IMR-90 (cell line): ENCODE measurements at regions not wholly inside any gene's neighbourhood (a gene's known extent, or its start where the extent isn't known, plus 50 kb on each side); places are given as distances from the start of the nearest gene placed in this dataset.

Experiments used
- ATAC-seq: fragments of 200-7000 bp; cut with Tn5 transposase; 2 replicates; pipeline ENCODE4 v1.9.1; 2020; ENCODE audit warnings: low read depth, mild to moderate bottlenecking, moderate library complexity
- BruUV-seq: library from RNA; stranded (reverse); fragments of 400-500 nt; replicated peaks from 2 replicates; lab custom pipeline; 2021; lab: Mats Ljungman, UMichigan
- CTCF ChIA-PET: fragments of 300-600 bp; formaldehyde crosslinking; extraction: SDS; loops from one replicate; lab custom pipeline; 2021; ENCODE audit warnings: antibody characterized with exemption; lab: Yijun Ruan, JAX
- POLR2A ChIA-PET: fragments of 300-600 bp; sonication (Branson Sonifier 250); formaldehyde crosslinking; loops from one replicate; lab custom pipeline; 2022; ENCODE audit warnings: antibody characterized with exemption; ENCODE audit not compliant: unreplicated experiment; lab: Charles Lee
- DNase-seq: peaks from one replicate; pipeline ENCODE4 v3.0.0; 2013
- H2AFZ ChIP-seq: replicated peaks from 2 replicates; pipeline ENCODE3; 2013; ENCODE audit warnings: low read length, mild to moderate bottlenecking; ENCODE audit not compliant: poor library complexity
- H2AK5ac ChIP-seq: 2 replicates; pipeline ENCODE4 v1.6.1; 2013; ENCODE audit warnings: low read depth, low read length, inconsistent platforms
- H2AK9ac ChIP-seq: replicated peaks from 2 replicates; pipeline ENCODE3; 2013; ENCODE audit warnings: mild to moderate bottlenecking, low read depth, low read length, moderate library complexity; ENCODE audit not compliant: poor library complexity
- H2BK120ac ChIP-seq: 2 replicates; pipeline ENCODE4 v1.6.1; 2013; ENCODE audit warnings: low read depth, low read length, inconsistent platforms
- H2BK15ac ChIP-seq: 3 replicates; pipeline ENCODE4 v1.6.1; 2013; ENCODE audit warnings: low read depth, low read length, inconsistent platforms
- H2BK20ac ChIP-seq: 2 replicates; pipeline ENCODE4 v1.6.1; 2013; ENCODE audit warnings: low read depth, mild to moderate bottlenecking, inconsistent platforms, low read length, moderate library complexity
- H2BK5ac ChIP-seq: 2 replicates; pipeline ENCODE4 v1.6.1; 2013; ENCODE audit warnings: mild to moderate bottlenecking, low read depth, low read length, inconsistent platforms; ENCODE audit not compliant: poor library complexity, severe bottlenecking
- H3K14ac ChIP-seq: replicated peaks from 2 replicates; pipeline ENCODE4 v1.6.1; 2013; ENCODE audit warnings: low read depth, low read length, inconsistent platforms
- H3K18ac ChIP-seq: 2 replicates; pipeline ENCODE4 v1.6.1; 2013; ENCODE audit warnings: low read depth, low read length, control low read depth
- H3K23ac ChIP-seq: 2 replicates; pipeline ENCODE4 v1.6.1; 2013; ENCODE audit warnings: low read depth, low read length, inconsistent platforms
- H3K27ac ChIP-seq: 2 replicates; pipeline ENCODE4 v1.5.1; 2013; ENCODE audit warnings: mild to moderate bottlenecking, control low read depth, low read length; ENCODE audit not compliant: insufficient read depth
- H3K27me3 ChIP-seq: 2 replicates; pipeline ENCODE4 v1.6.1; 2013; ENCODE audit warnings: low read length; ENCODE audit not compliant: control insufficient read depth, insufficient read depth
- H3K36me3 ChIP-seq: 2 replicates; pipeline ENCODE4 v1.6.1; 2013; ENCODE audit warnings: low read length, mixed read lengths; ENCODE audit not compliant: control insufficient read depth, insufficient read depth
- H3K4ac ChIP-seq: 2 replicates; pipeline ENCODE4 v1.6.1; 2013; ENCODE audit warnings: low read depth, low read length, inconsistent platforms
- H3K4me1 ChIP-seq: 2 replicates; pipeline ENCODE4 v1.6.1; 2013; ENCODE audit warnings: low read length, mixed read lengths; ENCODE audit not compliant: control insufficient read depth, insufficient read depth
- H3K4me2 ChIP-seq: 2 replicates; pipeline ENCODE4 v1.6.1; 2013; ENCODE audit warnings: low read depth, mild to moderate bottlenecking, control low read depth, low read length, moderate library complexity
- H3K4me3 ChIP-seq: 2 replicates; pipeline ENCODE4 v1.5.1; 2013; ENCODE audit warnings: low read depth, mild to moderate bottlenecking, control low read depth, low read length, moderate library complexity; ENCODE audit not compliant: insufficient read depth
- H3K56ac ChIP-seq: 2 replicates; pipeline ENCODE4 v1.6.1; 2013; ENCODE audit warnings: low read length, inconsistent platforms; ENCODE audit not compliant: insufficient read depth; ENCODE audit errors: extremely low read depth
- H3K79me1 ChIP-seq, 2 experiments: 2 replicates each; pipeline ENCODE4 v1.6.1; 2013; ENCODE audit warnings: low read length in 2 of 2, inconsistent platforms in 1 of 2, low read depth in 1 of 2
- H3K9ac ChIP-seq: 2 replicates; pipeline ENCODE4 v1.6.1; 2013; ENCODE audit warnings: low read depth, low read length, control low read depth
- H3K9me1 ChIP-seq: 2 replicates; pipeline ENCODE4 v1.6.1; 2013; ENCODE audit warnings: low read length, inconsistent platforms; ENCODE audit not compliant: insufficient read depth
- H3K9me3 ChIP-seq: 2 replicates; pipeline ENCODE4 v1.6.1; 2013; ENCODE audit warnings: low read length; ENCODE audit not compliant: control insufficient read depth, insufficient read depth
- H4K20me1 ChIP-seq: 2 replicates; pipeline ENCODE4 v1.6.1; 2013; ENCODE audit warnings: low read length, inconsistent platforms; ENCODE audit not compliant: insufficient read depth
- H4K5ac ChIP-seq: 2 replicates; pipeline ENCODE4 v1.6.1; 2013; ENCODE audit warnings: mild to moderate bottlenecking, low read depth, low read length, control low read depth
- H4K8ac ChIP-seq, 2 experiments: 2 replicates each; pipeline ENCODE4 v1.6.1; 2013; ENCODE audit warnings: low read depth in 2 of 2, low read length in 2 of 2, control low read depth in 1 of 2, inconsistent platforms in 1 of 2
- H4K91ac ChIP-seq: 2 replicates; pipeline ENCODE4 v1.6.1; 2013; ENCODE audit warnings: low read depth, low read length, inconsistent platforms; ENCODE audit not compliant: insufficient read depth
- BHLHE40 ChIP-seq: fragments of 150-350 bp; IDR thresholded peaks from 2 replicates; pipeline ENCODE4 v1.6.1; 2016; ENCODE audit warnings: mild to moderate bottlenecking, low read depth, low read length
- CEBPB ChIP-seq: IDR thresholded peaks from 2 replicates; pipeline ENCODE4 v1.6.1; 2012; ENCODE audit warnings: low read depth, low read length, improper control_type of control experiment
- CHD1 ChIP-seq: IDR thresholded peaks from 2 replicates; pipeline ENCODE4 v1.6.1; 2012; ENCODE audit warnings: low read depth, low read length, improper control_type of control experiment
- FOS ChIP-seq: fragments of 150-350 bp; IDR thresholded peaks from 2 replicates; pipeline ENCODE4 v1.6.1; 2016; ENCODE audit warnings: low read depth, low read length
- MAFK ChIP-seq: IDR thresholded peaks from 2 replicates; pipeline ENCODE4 v1.6.1; 2012; ENCODE audit warnings: low read depth, low read length, improper control_type of control experiment
- MAZ ChIP-seq: IDR thresholded peaks from 2 replicates; pipeline ENCODE4 v1.6.1; 2012; ENCODE audit warnings: low read depth, mild to moderate bottlenecking, low read length, improper control_type of control experiment, moderate library complexity, borderline replicate concordance
- MXI1 ChIP-seq: IDR thresholded peaks from 2 replicates; pipeline ENCODE4 v1.6.1; 2012; ENCODE audit warnings: low read depth, mild to moderate bottlenecking, low read length, moderate library complexity, borderline replicate concordance
- NFE2L2 ChIP-seq: fragments of 150-350 bp; IDR thresholded peaks from 2 replicates; pipeline ENCODE4 v1.6.1; 2016; ENCODE audit warnings: low read depth, mild to moderate bottlenecking, low read length
- POLR2A ChIP-seq: IDR thresholded peaks from 2 replicates; pipeline ENCODE4 v1.6.1; 2012; ENCODE audit warnings: mild to moderate bottlenecking, low read depth, low read length
- RAD21 ChIP-seq: IDR thresholded peaks from 2 replicates; pipeline ENCODE4 v1.6.1; 2012; ENCODE audit warnings: low read length, improper control_type of control experiment
- RCOR1 ChIP-seq: IDR thresholded peaks from 2 replicates; pipeline ENCODE4 v1.6.1; 2012; ENCODE audit warnings: mild to moderate bottlenecking, low read length, improper control_type of control experiment; ENCODE audit not compliant: insufficient replicate concordance
- RFX5 ChIP-seq: IDR thresholded peaks from 2 replicates; pipeline ENCODE4 v1.8.0; 2012; ENCODE audit warnings: low read depth, mild to moderate bottlenecking, low read length, moderate library complexity
- SMC3 ChIP-seq: fragments of 150-350 bp; IDR thresholded peaks from 2 replicates; pipeline ENCODE4 v1.6.1; 2016; ENCODE audit warnings: low read depth, mild to moderate bottlenecking, antibody characterized with exemption, low read length, moderate library complexity
- WGBS, 2 experiments: methylation state at CpG; one replicate each; pipeline versions ENCODE4 v1.1.5 to v1.1.7; 2013; ENCODE audit warnings: missing lambda C conversion rate in 2 of 2; ENCODE audit not compliant: insufficient read length in 1 of 2; ENCODE audit errors: extremely low coverage in 2 of 2; 5-methylcytosine and 5-hydroxymethylcytosine counted together
- dilution Hi-C: fragments of 300-500 bp; cut with HindIII; formaldehyde crosslinking; loops from one replicate; pipeline ENCODE4 v1.14.3; 2018; ENCODE audit warnings: low sequenced_read_pairs; ENCODE audit not compliant: unreplicated experiment
- in situ Hi-C: fragments of 300-500 bp; cut with MboI; formaldehyde crosslinking; loops from 3 replicates; pipeline ENCODE4 v1.14.3; 2019; ENCODE audit warnings: low sequenced_read_pairs, inconsistent platforms, mixed read lengths
- intact Hi-C: fragments of 100-400 bp; cut with micrococcal nuclease; formaldehyde crosslinking; loops from 2 replicates; pipeline ENCODE4 v1.10.0; 2022
- TF ChIP-seq, protein P1 (sequence below): conservative IDR thresholded peaks from 2 replicates; pipeline ENCODE4 v1.5.1; 2012; ENCODE audit warnings: mild to moderate bottlenecking, low read depth, low read length, improper control_type of control experiment
- TF ChIP-seq, protein P2 (sequence below): fragments of 150-350 bp; IDR thresholded peaks from 2 replicates; pipeline ENCODE4 v1.6.1; 2017; ENCODE audit warnings: mild to moderate bottlenecking, antibody characterized with exemption, low read length, low read depth
- TF ChIP-seq, protein P3 (sequence below): fragments of 150-350 bp; IDR thresholded peaks from 2 replicates; pipeline ENCODE4 v1.6.1; 2016; ENCODE audit warnings: low read depth, mild to moderate bottlenecking, low read length, moderate library complexity, borderline replicate concordance

DNA sequence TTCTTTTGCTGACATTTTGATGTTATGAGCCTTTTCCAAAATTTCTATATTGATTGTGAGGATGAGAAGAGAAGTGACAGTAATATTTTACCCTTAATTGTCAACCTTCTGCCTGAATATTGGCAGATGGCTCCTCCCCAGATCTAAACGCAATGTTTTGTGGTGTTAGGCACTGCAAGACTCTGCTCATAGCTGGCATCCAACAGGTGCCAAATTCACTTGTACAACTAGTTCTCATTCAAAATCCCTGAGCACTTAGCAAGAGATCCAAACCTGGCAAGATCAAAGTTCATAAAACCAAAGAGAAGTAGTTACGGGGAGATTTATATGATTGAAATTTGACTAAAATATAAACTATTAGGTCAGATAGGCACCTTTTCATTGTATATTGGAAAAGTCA lies 901.7 kb upstream of the INTU start:
- H3K27me3 ChIP-seq, result no peaks in the 10 kb centered on the region
- DNase-seq, result no peak
- H3K4me1 ChIP-seq, result no peaks in the 10 kb centered on the region
- no peak overlapping the region for H2BK20ac ChIP-seq
- H3K9me1 ChIP-seq, result no peaks in the 10 kb centered on the region
- H2AFZ ChIP-seq, result no peak overlapping the region
- no peak overlapping the region for H2AK9ac ChIP-seq
- no peak overlapping the region for H3K4me3 ChIP-seq
- dilution Hi-C loops, result no loop called here
- H2AK5ac ChIP-seq, result no peak overlapping the region
- no peak overlapping the region for H2BK120ac ChIP-seq
- H3K79me1 ChIP-seq, result no peaks in the 10 kb centered on the region
- H4K5ac ChIP-seq, result no peak overlapping the region
- H4K20me1 ChIP-seq, result no peaks in the 10 kb centered on the region
- in situ Hi-C loops, result no loop called here
- no peaks in the 10 kb centered on the region for H3K9me3 ChIP-seq
- no peak overlapping the region for H4K8ac ChIP-seq
- H2BK15ac ChIP-seq, result no peak overlapping the region
- no peak for ATAC-seq
- no peak overlapping the region for H3K23ac ChIP-seq
- H3K36me3 ChIP-seq, result no peaks in the 10 kb centered on the region
- no TSS peak for BruUV-seq
- H3K9ac ChIP-seq, result no peak overlapping the region
- no peak overlapping the region for H3K4ac ChIP-seq
- TF ChIP-seq MAFK (no peak), SMC3 (no peak), BHLHE40 (no peak), FOS (no peak), CEBPB (no peak), POLR2A (no peak), CHD1 (no peak), RCOR1 (no peak), RFX5 (no peak), MXI1 (no peak), NFE2L2 (no peak), MAZ (no peak), RAD21 (no peak)
- TF ChIP-seq, protein P1, sequence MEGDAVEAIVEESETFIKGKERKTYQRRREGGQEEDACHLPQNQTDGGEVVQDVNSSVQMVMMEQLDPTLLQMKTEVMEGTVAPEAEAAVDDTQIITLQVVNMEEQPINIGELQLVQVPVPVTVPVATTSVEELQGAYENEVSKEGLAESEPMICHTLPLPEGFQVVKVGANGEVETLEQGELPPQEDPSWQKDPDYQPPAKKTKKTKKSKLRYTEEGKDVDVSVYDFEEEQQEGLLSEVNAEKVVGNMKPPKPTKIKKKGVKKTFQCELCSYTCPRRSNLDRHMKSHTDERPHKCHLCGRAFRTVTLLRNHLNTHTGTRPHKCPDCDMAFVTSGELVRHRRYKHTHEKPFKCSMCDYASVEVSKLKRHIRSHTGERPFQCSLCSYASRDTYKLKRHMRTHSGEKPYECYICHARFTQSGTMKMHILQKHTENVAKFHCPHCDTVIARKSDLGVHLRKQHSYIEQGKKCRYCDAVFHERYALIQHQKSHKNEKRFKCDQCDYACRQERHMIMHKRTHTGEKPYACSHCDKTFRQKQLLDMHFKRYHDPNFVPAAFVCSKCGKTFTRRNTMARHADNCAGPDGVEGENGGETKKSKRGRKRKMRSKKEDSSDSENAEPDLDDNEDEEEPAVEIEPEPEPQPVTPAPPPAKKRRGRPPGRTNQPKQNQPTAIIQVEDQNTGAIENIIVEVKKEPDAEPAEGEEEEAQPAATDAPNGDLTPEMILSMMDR, result no peak
- TF ChIP-seq, protein P2, sequence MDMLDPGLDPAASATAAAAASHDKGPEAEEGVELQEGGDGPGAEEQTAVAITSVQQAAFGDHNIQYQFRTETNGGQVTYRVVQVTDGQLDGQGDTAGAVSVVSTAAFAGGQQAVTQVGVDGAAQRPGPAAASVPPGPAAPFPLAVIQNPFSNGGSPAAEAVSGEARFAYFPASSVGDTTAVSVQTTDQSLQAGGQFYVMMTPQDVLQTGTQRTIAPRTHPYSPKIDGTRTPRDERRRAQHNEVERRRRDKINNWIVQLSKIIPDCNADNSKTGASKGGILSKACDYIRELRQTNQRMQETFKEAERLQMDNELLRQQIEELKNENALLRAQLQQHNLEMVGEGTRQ, result no peak
- TF ChIP-seq, protein P3, sequence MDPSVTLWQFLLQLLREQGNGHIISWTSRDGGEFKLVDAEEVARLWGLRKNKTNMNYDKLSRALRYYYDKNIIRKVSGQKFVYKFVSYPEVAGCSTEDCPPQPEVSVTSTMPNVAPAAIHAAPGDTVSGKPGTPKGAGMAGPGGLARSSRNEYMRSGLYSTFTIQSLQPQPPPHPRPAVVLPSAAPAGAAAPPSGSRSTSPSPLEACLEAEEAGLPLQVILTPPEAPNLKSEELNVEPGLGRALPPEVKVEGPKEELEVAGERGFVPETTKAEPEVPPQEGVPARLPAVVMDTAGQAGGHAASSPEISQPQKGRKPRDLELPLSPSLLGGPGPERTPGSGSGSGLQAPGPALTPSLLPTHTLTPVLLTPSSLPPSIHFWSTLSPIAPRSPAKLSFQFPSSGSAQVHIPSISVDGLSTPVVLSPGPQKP, result no peak
- H3K27ac ChIP-seq, result no peak overlapping the region
- H3K18ac ChIP-seq, result no peak overlapping the region
- ChIA-PET POLR2A (no interaction called here), CTCF (no interaction called here)
- WGBS, 2 experiments, result no CpG with 5 or more reads among the region's 2 CpGs
- intact Hi-C loops, result no loop called here
- no peak overlapping the region for H3K56ac ChIP-seq
- no peak overlapping the region for H3K14ac ChIP-seq
- no peak overlapping the region for H4K91ac ChIP-seq
- no peak overlapping the region for H3K4me2 ChIP-seq
- no peak overlapping the region for H2BK5ac ChIP-seq
